HEK293T (cell line): ENCODE measurements at regions not wholly inside any gene's neighbourhood (a gene's known extent, or its start where the extent isn't known, plus 50 kb on each side); places are given as distances from the start of the nearest gene placed in this dataset.

Experiments
- BHLHE40 ChIP-seq: fragments of 450-650 bp; IDR thresholded peaks from 2 replicates; pipeline ENCODE4 v1.6.1; 2016; ENCODE audit warnings: mild to moderate bottlenecking, moderate library complexity, borderline replicate concordance
- ELF4 ChIP-seq: fragments of 450-650 bp; IDR thresholded peaks from 2 replicates; pipeline ENCODE4 v1.6.1; 2017; ENCODE audit warnings: antibody characterized with exemption
- FOXM1 ChIP-seq: fragments of 450-650 bp; IDR thresholded peaks from 2 replicates; pipeline ENCODE4 v1.6.1; 2017; ENCODE audit warnings: mild to moderate bottlenecking, borderline replicate concordance
- SUZ12 ChIP-seq: fragments of 450-650 bp; IDR thresholded peaks from 2 replicates; pipeline ENCODE4 v1.6.1; 2016; ENCODE audit warnings: mild to moderate bottlenecking

GRCh38 chr3:159640225-159640624 is 348.4 kb upstream of the IL12A start:
- TF ChIP-seq FOXM1, result no peak
- TF ChIP-seq SUZ12, result no peak
- TF ChIP-seq ELF4, result no peak
- TF ChIP-seq BHLHE40, result no peak
